ENCODE measurements at regions not wholly inside any gene's neighbourhood (a gene's known extent, or its start where the extent isn't known, plus 50 kb on each side); places are given as distances from the start of the nearest gene placed in this dataset.

DNA sequence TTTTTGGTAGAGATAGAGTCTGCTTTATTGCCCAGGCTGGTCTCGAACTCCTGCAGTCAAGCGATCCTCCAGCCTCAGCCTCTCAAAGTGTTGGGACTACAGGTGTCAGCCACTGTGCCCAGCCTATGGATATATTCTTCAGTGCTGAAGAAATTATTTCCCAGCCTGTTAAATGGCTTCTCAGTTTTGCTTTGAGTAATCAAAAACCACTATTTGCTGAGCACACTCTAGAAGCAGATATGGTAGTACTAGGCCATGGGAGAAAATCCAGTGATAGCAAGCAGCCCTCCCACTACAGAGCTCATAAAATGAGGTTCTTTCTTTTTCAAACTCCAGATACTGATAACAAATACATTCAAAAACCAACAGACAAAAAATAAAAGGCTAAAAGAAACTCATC is 80.6 kb upstream of the CLDN10 start:
- no peak for TF ChIP-seq EZH2 (IDR thresholded peaks at IDR 0.05; ENCODE audit: low read length, missing control alignments)
- TF ChIP-seq, protein P1, sequence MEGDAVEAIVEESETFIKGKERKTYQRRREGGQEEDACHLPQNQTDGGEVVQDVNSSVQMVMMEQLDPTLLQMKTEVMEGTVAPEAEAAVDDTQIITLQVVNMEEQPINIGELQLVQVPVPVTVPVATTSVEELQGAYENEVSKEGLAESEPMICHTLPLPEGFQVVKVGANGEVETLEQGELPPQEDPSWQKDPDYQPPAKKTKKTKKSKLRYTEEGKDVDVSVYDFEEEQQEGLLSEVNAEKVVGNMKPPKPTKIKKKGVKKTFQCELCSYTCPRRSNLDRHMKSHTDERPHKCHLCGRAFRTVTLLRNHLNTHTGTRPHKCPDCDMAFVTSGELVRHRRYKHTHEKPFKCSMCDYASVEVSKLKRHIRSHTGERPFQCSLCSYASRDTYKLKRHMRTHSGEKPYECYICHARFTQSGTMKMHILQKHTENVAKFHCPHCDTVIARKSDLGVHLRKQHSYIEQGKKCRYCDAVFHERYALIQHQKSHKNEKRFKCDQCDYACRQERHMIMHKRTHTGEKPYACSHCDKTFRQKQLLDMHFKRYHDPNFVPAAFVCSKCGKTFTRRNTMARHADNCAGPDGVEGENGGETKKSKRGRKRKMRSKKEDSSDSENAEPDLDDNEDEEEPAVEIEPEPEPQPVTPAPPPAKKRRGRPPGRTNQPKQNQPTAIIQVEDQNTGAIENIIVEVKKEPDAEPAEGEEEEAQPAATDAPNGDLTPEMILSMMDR (conservative IDR thresholded peaks at IDR 0.05 in 1 of 2, IDR thresholded peaks at IDR 0.05 in 1 of 2; ENCODE audit: low read depth in 1 of 2, low read length in 2 of 2) = no peak
- H2AFZ ChIP-seq (ENCODE audit: low read length) = no peak overlapping the region
- peaks cover 15% of the 10 kb centered on the region for H3K27me3 ChIP-seq (ENCODE audit: control insufficient read depth, insufficient read depth, low read length)
- no peaks in the 10 kb centered on the region for H3K4me1 ChIP-seq (ENCODE audit: control insufficient read depth, extremely low read depth, insufficient read depth, low read length)
- no peaks in the 10 kb centered on the region for H3K36me3 ChIP-seq (ENCODE audit: control insufficient read depth, insufficient read depth, low read length)
- no peaks in the 10 kb centered on the region for H4K20me1 ChIP-seq (ENCODE audit: control insufficient read depth, extremely low read depth, insufficient read depth, low read length)
- H3K79me2 ChIP-seq (ENCODE audit: control insufficient read depth, insufficient read depth, low read length) = no peaks in the 10 kb centered on the region
- no peak overlapping the region for H3K27ac ChIP-seq (ENCODE audit: insufficient read depth, low read length)
- H3K9me3 ChIP-seq (ENCODE audit: control insufficient read depth, insufficient read depth, low read depth, low read length) = no peaks in the 10 kb centered on the region
- H3K4me3 ChIP-seq (replicated peaks in 1 of 4; ENCODE audit: control extremely low read depth in 1 of 4, insufficient read depth in 1 of 4, low read depth in 3 of 4, low read length in 4 of 4) = no peak overlapping the region
- no peak for DNase-seq (ENCODE audit: low read depth in 2 of 2)
- H3K9ac ChIP-seq (ENCODE audit: insufficient read depth, low read length) = no peak overlapping the region
- H3K4me2 ChIP-seq (ENCODE audit: extremely low read depth, insufficient read depth, low read length) = no peak overlapping the region

DNA sequence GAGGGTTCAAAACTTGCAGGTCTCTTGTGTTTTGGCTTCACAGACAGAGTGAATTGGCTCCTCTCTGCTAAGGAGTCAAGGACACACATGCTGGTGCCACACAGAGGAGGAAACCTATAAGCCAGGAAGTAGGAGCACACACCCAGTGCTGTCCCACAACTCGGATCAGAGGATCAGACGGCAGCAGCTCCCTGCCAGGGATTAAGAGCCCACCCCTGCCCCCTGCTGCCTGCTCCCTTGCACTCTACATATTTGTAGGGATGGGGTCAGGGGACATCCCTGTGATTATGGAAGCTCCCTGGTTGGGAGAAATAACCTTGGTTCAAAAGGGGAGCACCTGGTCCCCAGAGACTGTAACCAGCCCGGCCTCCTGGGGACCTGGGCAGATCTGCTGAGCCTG is 77.5 kb upstream of the CLDN10 start:
- peaks cover 15% of the 10 kb centered on the region for H3K27me3 ChIP-seq (ENCODE audit: control insufficient read depth, insufficient read depth, low read length)
- no peaks in the 10 kb centered on the region for H3K36me3 ChIP-seq (ENCODE audit: control insufficient read depth, insufficient read depth, low read length)
- H3K79me2 ChIP-seq (ENCODE audit: control insufficient read depth, insufficient read depth, low read length) = no peaks in the 10 kb centered on the region
- no peaks in the 10 kb centered on the region for H4K20me1 ChIP-seq (ENCODE audit: control insufficient read depth, extremely low read depth, insufficient read depth, low read length)
- no peak overlapping the region for H3K9ac ChIP-seq (ENCODE audit: insufficient read depth, low read length)
- no peak overlapping the region for H3K27ac ChIP-seq (ENCODE audit: insufficient read depth, low read length)
- no peak for DNase-seq (ENCODE audit: low read depth in 2 of 2)
- H3K4me3 ChIP-seq (replicated peaks in 1 of 4; ENCODE audit: control extremely low read depth in 1 of 4, insufficient read depth in 1 of 4, low read depth in 3 of 4, low read length in 4 of 4) = no peak overlapping the region
- no peaks in the 10 kb centered on the region for H3K9me3 ChIP-seq (ENCODE audit: control insufficient read depth, insufficient read depth, low read depth, low read length)
- H3K4me1 ChIP-seq (ENCODE audit: control insufficient read depth, extremely low read depth, insufficient read depth, low read length) = peaks cover 2% of the 10 kb centered on the region
- H2AFZ ChIP-seq (ENCODE audit: low read length) = no peak overlapping the region
- TF ChIP-seq EZH2 (IDR thresholded peaks at IDR 0.05; ENCODE audit: low read length, missing control alignments) = no peak
- TF ChIP-seq, protein P1 (conservative IDR thresholded peaks at IDR 0.05 in 1 of 2, IDR thresholded peaks at IDR 0.05 in 1 of 2; ENCODE audit: low read depth in 1 of 2, low read length in 2 of 2) = no peak
- no peak overlapping the region for H3K4me2 ChIP-seq (ENCODE audit: extremely low read depth, insufficient read depth, low read length)

DNA sequence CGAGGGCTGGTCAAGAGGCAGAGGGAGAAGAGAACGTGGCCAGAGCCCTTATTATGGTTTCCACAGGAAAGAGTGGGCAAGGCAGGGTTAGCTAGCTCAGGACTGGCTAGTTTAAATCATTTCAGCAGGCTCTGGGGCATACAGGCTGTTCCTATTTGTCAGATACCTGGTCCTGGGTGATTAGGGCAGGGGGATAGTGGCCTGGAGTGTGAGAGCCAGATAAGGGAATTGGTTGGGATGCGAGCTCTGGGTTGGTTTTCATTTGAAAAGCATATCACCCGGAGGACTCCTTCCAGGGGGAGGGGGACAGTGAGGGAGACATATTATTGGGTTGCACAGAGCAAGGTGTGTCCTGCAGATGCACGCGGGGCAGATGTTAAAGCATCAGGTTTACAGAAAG is 75.3 kb upstream of the CLDN10 start:
- H3K4me3 ChIP-seq (replicated peaks in 1 of 4; ENCODE audit: control extremely low read depth in 1 of 4, insufficient read depth in 1 of 4, low read depth in 3 of 4, low read length in 4 of 4) = no peak overlapping the region
- DNase-seq (ENCODE audit: low read depth in 2 of 2) = no peak

More for the DNA sequence above, 75.3 kb upstream of the CLDN10 start:
- peaks cover 2% of the 10 kb centered on the region for H3K4me1 ChIP-seq (ENCODE audit: control insufficient read depth, extremely low read depth, insufficient read depth, low read length)
- no peaks in the 10 kb centered on the region for H3K36me3 ChIP-seq (ENCODE audit: control insufficient read depth, insufficient read depth, low read length)
- H3K9me3 ChIP-seq (ENCODE audit: control insufficient read depth, insufficient read depth, low read depth, low read length) = no peaks in the 10 kb centered on the region
- no peak overlapping the region for H3K9ac ChIP-seq (ENCODE audit: insufficient read depth, low read length)
- no peaks in the 10 kb centered on the region for H3K79me2 ChIP-seq (ENCODE audit: control insufficient read depth, insufficient read depth, low read length)
- no peak overlapping the region for H3K27ac ChIP-seq (ENCODE audit: insufficient read depth, low read length)
- no peak for TF ChIP-seq EZH2 (IDR thresholded peaks at IDR 0.05; ENCODE audit: low read length, missing control alignments)
- TF ChIP-seq, protein P1 (conservative IDR thresholded peaks at IDR 0.05 in 1 of 2, IDR thresholded peaks at IDR 0.05 in 1 of 2; ENCODE audit: low read depth in 1 of 2, low read length in 2 of 2) = no peak
- H3K4me2 ChIP-seq (ENCODE audit: extremely low read depth, insufficient read depth, low read length) = no peak overlapping the region
- H2AFZ ChIP-seq (ENCODE audit: low read length) = no peak overlapping the region
- no peaks in the 10 kb centered on the region for H4K20me1 ChIP-seq (ENCODE audit: control insufficient read depth, extremely low read depth, insufficient read depth, low read length)
- peaks cover 13% of the 10 kb centered on the region for H3K27me3 ChIP-seq (ENCODE audit: control insufficient read depth, insufficient read depth, low read length)
